Spleen (tissue), 11 donors: ENCODE measurements at regions not wholly inside any gene's neighbourhood (a gene's known extent, or its start where the extent isn't known, plus 50 kb on each side); places are given as distances from the start of the nearest gene placed in this dataset.

Experiments used
- DNase-seq: peaks from one replicate; pipeline ENCODE4 v3.0.0-alpha.2; 2020
- H3K27ac ChIP-seq, 8 donors: fragments of 200-600 bp; sonication (generic) in 7 of 8; 1 replicate in 4 of 8; 2 replicates in 4 of 8; pipeline versions ENCODE4 v1.5.0 to v1.8.0; 2016 to 2021; ENCODE audit warnings: inconsistent platforms in 4 of 8, mild to moderate bottlenecking in 4 of 8, moderate library complexity in 1 of 8
- H3K27me3 ChIP-seq, 7 donors: fragments of 200-600 bp; sonication (generic) in 6 of 7; replicated peaks in 1 of 7; 1 replicate in 4 of 7; 2 replicates in 3 of 7; pipeline versions ENCODE4 v1.5.0 to v1.8.0; 2016 to 2021; ENCODE audit warnings: inconsistent platforms in 3 of 7, mild to moderate bottlenecking in 1 of 7
- H3K36me3 ChIP-seq, 6 donors: fragments of 200-600 bp; sonication (generic) in 5 of 6; 1 replicate in 4 of 6; 2 replicates in 2 of 6; pipeline versions ENCODE4 v1.5.0 to v1.8.0; 2016 to 2021; ENCODE audit warnings: inconsistent platforms in 2 of 6
- H3K4me1 ChIP-seq, 6 donors: fragments of 200-600 bp; sonication (generic) in 5 of 6; 1 replicate in 3 of 6; 2 replicates in 3 of 6; pipeline versions ENCODE4 v1.5.0 to v1.8.0; 2016 to 2021; ENCODE audit warnings: inconsistent platforms in 3 of 6
- H3K4me3 ChIP-seq, 8 donors: fragments of 200-600 bp; sonication (generic) in 7 of 8; 1 replicate in 4 of 8; 2 replicates in 4 of 8; pipeline versions ENCODE4 v1.5.0 to v1.8.0; 2016 to 2021; ENCODE audit warnings: inconsistent platforms in 4 of 8, mild to moderate bottlenecking in 4 of 8, moderate library complexity in 2 of 8
- H3K9me3 ChIP-seq, 8 donors: fragments of 200-600 bp; sonication (generic) in 7 of 8; 1 replicate in 4 of 8; 2 replicates in 4 of 8; pipeline versions ENCODE4 v1.5.0 to v1.8.0; 2016 to 2021; ENCODE audit warnings: inconsistent platforms in 4 of 8
- CTCF ChIP-seq, 11 experiments: fragments of 200-600 bp in 7 of 11; fragments of 450-650 bp in 4 of 11; sonication (generic) in 4 of 11; IDR thresholded peaks in 8 of 11; conservative IDR thresholded peaks in 3 of 11; 1 replicate in 7 of 11; 2 replicates in 4 of 11; pipeline versions ENCODE4 v1.4.0 to v1.8.0; 2016 to 2021; ENCODE audit warnings: antibody characterized with exemption in 11 of 11, inconsistent platforms in 4 of 11, mild to moderate bottlenecking in 1 of 11
- POLR2A ChIP-seq, 3 donors: fragments of 450-650 bp; IDR thresholded peaks; one replicate each; pipeline ENCODE4 v1.5.1; 2017; ENCODE audit warnings: antibody characterized with exemption in 3 of 3, mild to moderate bottlenecking in 1 of 3
- POLR2AphosphoS5 ChIP-seq, 3 donors: sonication (generic); formaldehyde crosslinking; IDR thresholded peaks; one replicate each; pipeline ENCODE4 v1.5.1; 2017; ENCODE audit warnings: antibody characterized with exemption in 3 of 3
- WGBS, 5 donors: extraction: QIAGEN DNeasy Blood & Tissue Kit in 3 of 5; methylation state at CpG; one replicate each; pipeline versions ENCODE4 v1.1.5 to v1.1.7; 2013 to 2018; 5-methylcytosine and 5-hydroxymethylcytosine counted together
- intact Hi-C: fragments of 100-400 bp; cut with DNase I; formaldehyde crosslinking; loops from one replicate; pipeline ENCODE4 v1.15.0; 2023; ENCODE audit warnings: low total_unique reads
- donor health status: healthy with polysubstance abuse.
- donor health status: DM: no; HTN: no; CAD: no; lungs with moderate emphysema.
- donor health status: DM: no; HTN: no; CAD: no.
- donor health status: Bipolar disorder and iron deficiency.
- donor health status: healthy.
- donor health status: DM: no; HTN: no; CAD: no.
- donor health status: DM: yes; HTN: yes; CAD: no.

GRCh38 chr2:154537843-154538450, 160.5 kb upstream of the KCNJ3 start:
- TF ChIP-seq POLR2A (IDR thresholded peaks at IDR 0.05) (no peak), POLR2AphosphoS5 (IDR thresholded peaks at IDR 0.05) (no peak), CTCF (IDR thresholded peaks at IDR 0.05 in 8 of 11, conservative IDR thresholded peaks at IDR 0.05 in 3 of 11) (no peak)

GRCh38 chr2:154546341-154546740, 152.2 kb upstream of the KCNJ3 start:
- H3K4me1 ChIP-seq, result no peaks in the 10 kb centered on the region
- no peak overlapping the region for H3K27ac ChIP-seq
- H3K9me3 ChIP-seq, result peaks cover 0 to 27% (median 20%) of the 10 kb centered on the region in 8 donors
- H3K27me3 ChIP-seq, result no peaks in the 10 kb centered on the region
- intact Hi-C loops, result no loop called here
- H3K36me3 ChIP-seq, result no peaks in the 10 kb centered on the region
- WGBS, 5 donors, result 63 to 76% (median 69%) methylated on average over 4 of the region's 4 CpGs
- TF ChIP-seq POLR2A (IDR thresholded peaks at IDR 0.05) (no peak), CTCF (IDR thresholded peaks at IDR 0.05 in 8 of 11, conservative IDR thresholded peaks at IDR 0.05 in 3 of 11) (no peak), POLR2AphosphoS5 (IDR thresholded peaks at IDR 0.05) (no peak)
- no peak for DNase-seq
- H3K4me3 ChIP-seq, result no peak overlapping the region

More at GRCh38 chr2:154537843-154538450, 160.5 kb upstream of the KCNJ3 start:
- no peaks in the 10 kb centered on the region for H3K27me3 ChIP-seq
- intact Hi-C loops, result no loop called here
- H3K27ac ChIP-seq, result no peak overlapping the region
- no peaks in the 10 kb centered on the region for H3K4me1 ChIP-seq
- no peak for DNase-seq
- no peak overlapping the region for H3K4me3 ChIP-seq
- 86 to 93% (median 90%) methylated on average over 1 of the region's 1 CpG for WGBS, 5 donors
- H3K36me3 ChIP-seq, result no peaks in the 10 kb centered on the region
- H3K9me3 ChIP-seq, result no peaks in the 10 kb centered on the region

- Histone ChIP-seq H3K36me3 (no peaks in the 10 kb centered on the region), H3K27me3 (no peaks in the 10 kb centered on the region), H3K4me3 (no peak overlapping the region), H3K9me3 (peaks cover 0 to 35% (median 21%) of the 10 kb centered on the region in 8 donors), H3K27ac (no peak overlapping the region), H3K4me1 (no peaks in the 10 kb centered on the region)
- DNase-seq, result no peak
- intact Hi-C loops, result no loop called here
- no peak for TF ChIP-seq POLR2A (IDR thresholded peaks at IDR 0.05)
- no peak for TF ChIP-seq CTCF (IDR thresholded peaks at IDR 0.05 in 8 of 11, conservative IDR thresholded peaks at IDR 0.05 in 3 of 11)
- no peak for TF ChIP-seq POLR2AphosphoS5 (IDR thresholded peaks at IDR 0.05)
Measured at GRCh38 chr2:154549869-154550268, 148.6 kb upstream of the KCNJ3 start.

GRCh38 chr2:154551649-154552048, 146.8 kb upstream of the KCNJ3 start:
- TF ChIP-seq POLR2AphosphoS5 (IDR thresholded peaks at IDR 0.05), result no peak
- no peaks in the 10 kb centered on the region for H3K36me3 ChIP-seq
- H3K9me3 ChIP-seq, result peaks cover 0 to 21% (median 9%) of the 10 kb centered on the region in 8 donors
- no peaks in the 10 kb centered on the region for H3K4me1 ChIP-seq
- intact Hi-C loops, result no loop called here
- H3K4me3 ChIP-seq, result no peak overlapping the region
- DNase-seq, result no peak
- no peaks in the 10 kb centered on the region for H3K27me3 ChIP-seq
- H3K27ac ChIP-seq, result no peak overlapping the region

- Histone ChIP-seq H3K4me3 (no peak overlapping the region), H3K4me1 (no peaks in the 10 kb centered on the region), H3K36me3 (no peaks in the 10 kb centered on the region), H3K27ac (no peak overlapping the region), H3K27me3 (no peaks in the 10 kb centered on the region), H3K9me3 (peaks cover 0 to 8% (median 0%) of the 10 kb centered on the region in 8 donors)
- intact Hi-C loops, result no loop called here
- DNase-seq, result no peak
- TF ChIP-seq CTCF (IDR thresholded peaks at IDR 0.05 in 8 of 11, conservative IDR thresholded peaks at IDR 0.05 in 3 of 11), result no peak
- no peak for TF ChIP-seq POLR2A (IDR thresholded peaks at IDR 0.05)
- no peak for TF ChIP-seq POLR2AphosphoS5 (IDR thresholded peaks at IDR 0.05)
Measured at GRCh38 chr2:154554046-154554445, 144.4 kb upstream of the KCNJ3 start.
